ENCODE measurements at regions not wholly inside any gene's neighbourhood (a gene's known extent, or its start where the extent isn't known, plus 50 kb on each side); places are given as distances from the start of the nearest gene placed in this dataset.

- H3K79me2 ChIP-seq (ENCODE audit: insufficient read depth, low read length), result no peaks in the 10 kb centered on the region
- POLR2A ChIA-PET, result no interaction called here
- H3K27me3 ChIP-seq (ENCODE audit: insufficient read depth, low read length), result peaks cover 64% of the 10 kb centered on the region
- CTCF ChIA-PET, result no interaction called here
- no peak overlapping the region for H3K27ac ChIP-seq (ENCODE audit: low read depth, low read length)
- H3K9me3 ChIP-seq (ENCODE audit: control insufficient read depth in 1 of 2, insufficient read depth in 1 of 2, low read depth in 1 of 2, low read length in 2 of 2), result no peaks in the 10 kb centered on the region
- no peak overlapping the region for H3K4me3 ChIP-seq (replicated peaks in 1 of 2; ENCODE audit: low read depth in 1 of 2, low read length in 2 of 2)
- no peaks in the 10 kb centered on the region for H3K9me2 ChIP-seq (ENCODE audit: insufficient read depth)
- RAD21 ChIA-PET (ENCODE audit: low non-redundant PET in 1 of 2, low total read pairs in 2 of 2, uncharacterized antibody in 2 of 2, unreplicated experiment in 2 of 2), result no interaction called here
- intact Hi-C loops (cut with micrococcal nuclease), result no loop called here
- no peak overlapping the region for H2AFZ ChIP-seq (ENCODE audit: low read depth, low read length, poor library complexity, severe bottlenecking)
- ATAC-seq (no peak), DNase-seq (ENCODE audit: low read depth, low spot score) (no peak)
- H3K4me2 ChIP-seq (ENCODE audit: low read length), result no peak overlapping the region
- no peaks in the 10 kb centered on the region for H4K20me1 ChIP-seq (ENCODE audit: insufficient read depth)
- H3K4me1 ChIP-seq (ENCODE audit: control insufficient read depth in 1 of 2, insufficient read depth in 2 of 2, low read length in 2 of 2), result no peaks in the 10 kb centered on the region
- BruUV-seq (replicated peaks), result no TSS peak
- TF ChIP-seq TCF7L2 (IDR thresholded peaks at IDR 0.05; ENCODE audit: borderline replicate concordance, extremely low read depth, insufficient read depth, insufficient read length), result no peak
- TF ChIP-seq ZFX (IDR thresholded peaks at IDR 0.05), result no peak
- no peak for TF ChIP-seq ZBTB33 (IDR thresholded peaks at IDR 0.05; ENCODE audit: extremely low read depth, insufficient replicate concordance, low read length)
- TF ChIP-seq ELF1 (IDR thresholded peaks at IDR 0.05; ENCODE audit: borderline replicate concordance, low read depth), result no peak
- TF ChIP-seq CBX3 (IDR thresholded peaks at IDR 0.05; ENCODE audit: low read depth), result no peak
- no peaks in the 10 kb centered on the region for H3K36me3 ChIP-seq (ENCODE audit: control insufficient read depth in 1 of 2, insufficient read depth in 2 of 2, low read length in 2 of 2)
- no peak overlapping the region for H3K9ac ChIP-seq (ENCODE audit: low read length)
Measured at GRCh38 chr3:168239287-168239686, 143.6 kb upstream of the GOLIM4 start.

GRCh38 chr3:168233001-168233400, 137.3 kb upstream of the GOLIM4 start:
- ChIA-PET CTCF (no interaction called here), RAD21 (ENCODE audit: low non-redundant PET in 1 of 2, low total read pairs in 2 of 2, uncharacterized antibody in 2 of 2, unreplicated experiment in 2 of 2) (no interaction called here)
- H4K20me1 ChIP-seq (ENCODE audit: insufficient read depth), result no peaks in the 10 kb centered on the region

More at GRCh38 chr3:168233001-168233400, 137.3 kb upstream of the GOLIM4 start:
- H2AFZ ChIP-seq (ENCODE audit: low read depth, low read length, poor library complexity, severe bottlenecking), result no peak overlapping the region
- no peak overlapping the region for H3K4me2 ChIP-seq (ENCODE audit: low read length)
- TF ChIP-seq TCF7L2 (IDR thresholded peaks at IDR 0.05; ENCODE audit: borderline replicate concordance, extremely low read depth, insufficient read depth, insufficient read length) (no peak), ELF1 (IDR thresholded peaks at IDR 0.05; ENCODE audit: borderline replicate concordance, low read depth) (no peak), FOSL1 (IDR thresholded peaks at IDR 0.05; ENCODE audit: low read depth) (no peak), JUND (IDR thresholded peaks at IDR 0.05) (no peak), CTCF (IDR thresholded peaks at IDR 0.05 in 2 of 3, conservative IDR thresholded peaks at IDR 0.05 in 1 of 3; ENCODE audit: borderline replicate concordance in 1 of 3, insufficient read depth in 1 of 3, low read depth in 2 of 3, low read length in 2 of 3) (no peak), SIN3A (IDR thresholded peaks at IDR 0.05; ENCODE audit: low read depth) (no peak)
- H3K4me3 ChIP-seq (replicated peaks in 1 of 2; ENCODE audit: low read depth in 1 of 2, low read length in 2 of 2), result no peak overlapping the region
- POLR2A ChIA-PET, result no interaction called here
- intact Hi-C loops (cut with micrococcal nuclease), result no loop called here
- H3K27ac ChIP-seq (ENCODE audit: low read depth, low read length), result no peak overlapping the region
- H3K27me3 ChIP-seq (ENCODE audit: insufficient read depth, low read length), result peaks cover 34% of the 10 kb centered on the region
- no peaks in the 10 kb centered on the region for H3K36me3 ChIP-seq (ENCODE audit: control insufficient read depth in 1 of 2, insufficient read depth in 2 of 2, low read length in 2 of 2)
- no TSS peak for BruUV-seq (replicated peaks)
- no peaks in the 10 kb centered on the region for H3K4me1 ChIP-seq (ENCODE audit: control insufficient read depth in 1 of 2, insufficient read depth in 2 of 2, low read length in 2 of 2)
- ATAC-seq (no peak), DNase-seq (ENCODE audit: low read depth, low spot score) (no peak)
- no peaks in the 10 kb centered on the region for H3K9me3 ChIP-seq (ENCODE audit: control insufficient read depth in 1 of 2, insufficient read depth in 1 of 2, low read depth in 1 of 2, low read length in 2 of 2)
- no peak overlapping the region for H3K9ac ChIP-seq (ENCODE audit: low read length)
- no peaks in the 10 kb centered on the region for H3K79me2 ChIP-seq (ENCODE audit: insufficient read depth, low read length)
- H3K9me2 ChIP-seq (ENCODE audit: insufficient read depth), result no peaks in the 10 kb centered on the region
